ENCODE measurements at regions not wholly inside any gene's neighbourhood (a gene's known extent, or its start where the extent isn't known, plus 50 kb on each side); places are given as distances from the start of the nearest gene placed in this dataset.

DNA sequence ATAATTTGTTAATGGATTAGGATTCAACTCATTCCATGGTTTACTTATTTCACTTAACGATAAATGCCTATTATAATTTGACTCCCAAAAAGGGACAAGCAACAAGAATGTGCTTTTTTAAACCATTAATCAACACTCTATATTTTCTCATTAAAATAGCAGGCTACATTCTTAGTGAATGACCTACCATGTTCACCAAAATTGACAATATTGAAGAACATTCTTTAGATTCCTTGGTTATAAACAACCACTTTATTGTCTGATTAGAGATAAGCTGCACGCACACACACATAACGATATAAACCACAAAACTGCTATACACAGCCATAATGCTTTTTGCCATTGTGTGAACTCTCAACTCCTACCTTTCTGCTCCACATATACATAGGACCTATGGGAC, 75.4 kb upstream of the LRRC7 start:
- Mint-ChIP-seq H3K4me1 (peaks cover 12% of the 10 kb centered on the region), H3K9me3 (peaks cover 31% of the 10 kb centered on the region), H3K27ac (no peak overlapping the region), H3K36me3 (no peaks in the 10 kb centered on the region), H3K4me3 (no peak overlapping the region), H3K27me3 (ENCODE audit: low read depth) (no peaks in the 10 kb centered on the region)
- TF ChIP-seq, protein P1, sequence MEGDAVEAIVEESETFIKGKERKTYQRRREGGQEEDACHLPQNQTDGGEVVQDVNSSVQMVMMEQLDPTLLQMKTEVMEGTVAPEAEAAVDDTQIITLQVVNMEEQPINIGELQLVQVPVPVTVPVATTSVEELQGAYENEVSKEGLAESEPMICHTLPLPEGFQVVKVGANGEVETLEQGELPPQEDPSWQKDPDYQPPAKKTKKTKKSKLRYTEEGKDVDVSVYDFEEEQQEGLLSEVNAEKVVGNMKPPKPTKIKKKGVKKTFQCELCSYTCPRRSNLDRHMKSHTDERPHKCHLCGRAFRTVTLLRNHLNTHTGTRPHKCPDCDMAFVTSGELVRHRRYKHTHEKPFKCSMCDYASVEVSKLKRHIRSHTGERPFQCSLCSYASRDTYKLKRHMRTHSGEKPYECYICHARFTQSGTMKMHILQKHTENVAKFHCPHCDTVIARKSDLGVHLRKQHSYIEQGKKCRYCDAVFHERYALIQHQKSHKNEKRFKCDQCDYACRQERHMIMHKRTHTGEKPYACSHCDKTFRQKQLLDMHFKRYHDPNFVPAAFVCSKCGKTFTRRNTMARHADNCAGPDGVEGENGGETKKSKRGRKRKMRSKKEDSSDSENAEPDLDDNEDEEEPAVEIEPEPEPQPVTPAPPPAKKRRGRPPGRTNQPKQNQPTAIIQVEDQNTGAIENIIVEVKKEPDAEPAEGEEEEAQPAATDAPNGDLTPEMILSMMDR (IDR thresholded peaks at IDR 0.05; ENCODE audit: unreplicated experiment): no peak
- DNase-seq (ENCODE audit: low spot score in 2 of 2, unreplicated experiment in 2 of 2): no peak

DNA sequence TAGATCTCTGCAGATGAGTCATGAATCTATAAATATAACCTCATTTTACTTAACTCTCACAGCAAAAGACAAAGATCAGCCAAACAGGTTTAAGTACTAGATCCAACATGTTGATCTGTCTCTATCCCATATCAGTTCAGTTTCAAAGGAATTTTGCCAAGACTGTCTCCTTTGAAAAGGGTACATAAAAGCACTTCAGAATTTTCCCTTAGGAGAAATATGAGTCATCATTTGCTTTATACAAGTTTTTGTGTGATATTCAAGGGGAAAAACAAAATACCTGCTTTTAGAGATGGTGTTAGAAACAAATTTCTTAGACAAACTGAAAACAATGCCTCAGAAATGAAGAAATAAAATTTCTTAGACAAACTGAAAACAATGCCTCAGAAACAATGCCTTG, 73.5 kb upstream of the LRRC7 start:
- Mint-ChIP-seq H3K36me3 (no peaks in the 10 kb centered on the region), H3K27me3 (ENCODE audit: low read depth) (no peaks in the 10 kb centered on the region), H3K4me1 (peaks cover 12% of the 10 kb centered on the region), H3K4me3 (no peak overlapping the region), H3K27ac (peak overlapping the region; percentile 14), H3K9me3 (peaks cover 17% of the 10 kb centered on the region)
- no peak for DNase-seq (ENCODE audit: low spot score in 2 of 2, unreplicated experiment in 2 of 2)
- TF ChIP-seq, protein P1 (IDR thresholded peaks at IDR 0.05; ENCODE audit: unreplicated experiment): no peak

DNA sequence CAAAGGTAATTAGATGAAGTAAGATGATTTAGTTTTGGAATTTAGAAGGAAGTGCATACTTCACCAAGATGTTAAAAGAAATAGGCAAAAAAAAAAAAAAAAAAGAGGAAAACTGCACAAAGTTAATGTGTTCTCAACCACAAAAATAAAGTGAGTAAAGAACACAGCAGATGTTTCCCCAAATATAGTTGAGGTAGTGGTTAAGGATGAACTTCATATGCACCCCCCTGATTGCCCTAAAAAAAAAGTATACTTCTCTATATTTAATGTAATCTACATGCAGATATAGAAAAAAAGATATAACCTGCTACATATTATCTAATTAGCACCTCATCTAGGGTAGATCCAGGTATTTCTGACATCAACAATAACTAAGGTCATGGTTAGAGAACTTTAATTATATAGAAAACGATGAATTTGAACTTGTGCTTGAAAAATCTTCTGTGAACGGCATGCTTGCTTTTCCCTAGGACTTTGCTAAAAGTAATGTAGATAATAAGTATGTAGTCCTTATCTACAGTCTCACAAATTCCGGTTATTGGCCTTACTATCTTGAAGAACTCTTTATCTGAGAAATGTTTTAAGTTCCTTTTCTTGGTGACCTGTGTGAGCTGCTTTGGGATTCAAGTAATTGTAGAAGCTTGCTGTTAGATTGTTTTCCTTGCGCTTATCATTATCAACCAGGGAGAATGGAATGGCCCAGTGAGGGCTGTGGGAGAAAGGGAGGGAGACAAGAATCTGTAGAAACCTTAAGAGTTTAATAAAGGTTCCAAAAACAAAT, 70.1 kb upstream of the LRRC7 start:
- no peak for DNase-seq (ENCODE audit: low spot score in 2 of 2, unreplicated experiment in 2 of 2)
- Mint-ChIP-seq H3K27ac (no peak overlapping the region), H3K36me3 (no peaks in the 10 kb centered on the region), H3K9me3 (peaks cover 3% of the 10 kb centered on the region), H3K27me3 (ENCODE audit: low read depth) (no peaks in the 10 kb centered on the region), H3K4me1 (peaks cover 12% of the 10 kb centered on the region), H3K4me3 (no peak overlapping the region)
- TF ChIP-seq, protein P1 (IDR thresholded peaks at IDR 0.05; ENCODE audit: unreplicated experiment): no peak

DNA sequence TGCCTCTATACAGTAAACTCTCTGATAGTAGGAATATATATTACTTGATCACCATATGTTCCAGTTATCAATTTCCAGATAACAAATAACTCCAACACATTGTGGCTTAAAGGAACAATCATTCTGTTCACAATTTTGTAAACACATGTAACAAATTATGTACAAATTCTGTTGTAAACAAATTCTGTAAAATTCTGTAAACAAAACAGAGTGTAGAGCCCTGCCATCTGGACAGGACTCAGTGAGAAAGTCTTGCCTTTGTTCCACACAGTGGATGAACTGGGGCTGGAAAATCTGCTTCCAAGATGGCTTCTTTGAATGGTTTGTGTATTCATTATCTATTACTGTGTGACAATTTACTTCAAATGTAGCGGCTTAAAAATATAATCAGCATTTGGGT, 69.0 kb upstream of the LRRC7 start:
- peaks cover 3% of the 10 kb centered on the region for H3K9me3 Mint-ChIP-seq
- no peaks in the 10 kb centered on the region for H3K36me3 Mint-ChIP-seq
- no peak for DNase-seq (ENCODE audit: low spot score in 2 of 2, unreplicated experiment in 2 of 2)
- TF ChIP-seq, protein P1 (IDR thresholded peaks at IDR 0.05; ENCODE audit: unreplicated experiment): no peak
- no peak overlapping the region for H3K4me3 Mint-ChIP-seq
- no peaks in the 10 kb centered on the region for H3K27me3 Mint-ChIP-seq (ENCODE audit: low read depth)
- no peak overlapping the region for H3K27ac Mint-ChIP-seq
- peaks cover 8% of the 10 kb centered on the region for H3K4me1 Mint-ChIP-seq

DNA sequence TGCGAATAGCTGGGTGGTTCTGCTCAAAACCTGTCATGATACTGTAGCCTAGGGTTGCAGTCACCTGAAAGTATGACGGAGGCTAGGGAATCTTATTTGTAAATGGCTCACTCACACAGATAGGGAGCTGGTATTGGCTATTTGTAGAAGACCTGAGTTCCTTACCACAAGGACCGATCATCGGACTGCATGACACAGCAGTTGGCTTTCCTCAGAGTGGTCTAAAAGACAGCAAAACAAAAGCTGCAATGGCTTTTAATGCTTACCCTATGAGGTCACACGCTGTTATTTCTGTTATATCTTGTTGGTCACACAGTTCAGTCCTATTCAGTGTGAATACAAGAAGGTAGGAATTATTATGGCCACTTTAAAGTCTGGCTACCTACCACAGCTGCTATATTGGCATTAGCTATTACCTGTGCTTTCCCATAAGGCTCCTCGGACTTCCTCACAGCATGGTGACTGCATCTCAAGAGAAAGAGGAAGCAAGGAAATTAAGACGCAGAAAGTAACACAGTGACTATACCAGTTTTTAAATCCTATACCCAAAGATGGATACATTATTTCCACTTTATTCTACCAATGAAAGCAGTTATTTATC, 68.4 kb upstream of the LRRC7 start:
- no peaks in the 10 kb centered on the region for H3K27me3 Mint-ChIP-seq (ENCODE audit: low read depth)
- H3K36me3 Mint-ChIP-seq: no peaks in the 10 kb centered on the region
- TF ChIP-seq, protein P1 (IDR thresholded peaks at IDR 0.05; ENCODE audit: unreplicated experiment): no peak
- H3K4me3 Mint-ChIP-seq: no peak overlapping the region
- H3K4me1 Mint-ChIP-seq: peaks cover 2% of the 10 kb centered on the region
- no peak for DNase-seq (ENCODE audit: low spot score in 2 of 2, unreplicated experiment in 2 of 2)
- H3K9me3 Mint-ChIP-seq: peaks cover 3% of the 10 kb centered on the region
- no peak overlapping the region for H3K27ac Mint-ChIP-seq

Measured in mesothelial cell of epicardium (in vitro differentiated cells).